HCT116 (cell line): ENCODE measurements at regions not wholly inside any gene's neighbourhood (a gene's known extent, or its start where the extent isn't known, plus 50 kb on each side); places are given as distances from the start of the nearest gene placed in this dataset.

Experiments used
- ELF1 ChIP-seq: IDR thresholded peaks from 2 replicates; pipeline ENCODE4 v1.6.1; 2012; ENCODE audit warnings: low read depth, borderline replicate concordance
- POLR2A ChIP-seq: IDR thresholded peaks from 2 replicates; pipeline ENCODE4 v1.7.0; 2011; ENCODE audit warnings: borderline replicate concordance; ENCODE audit not compliant: insufficient read depth, insufficient read length; ENCODE audit errors: extremely low read depth
- POLR2AphosphoS5 ChIP-seq: IDR thresholded peaks from 2 replicates; pipeline ENCODE4 v1.6.1; 2011; ENCODE audit warnings: mild to moderate bottlenecking, low read depth, low read length, moderate library complexity
- RAD21 ChIP-seq: IDR thresholded peaks from 2 replicates; pipeline ENCODE4 v1.6.1; 2012; ENCODE audit warnings: low read depth, mild to moderate bottlenecking
- TCF7L2 ChIP-seq: IDR thresholded peaks from 2 replicates; pipeline ENCODE4 v1.7.0; 2011; ENCODE audit warnings: borderline replicate concordance, inconsistent platforms; ENCODE audit not compliant: insufficient read depth, insufficient read length; ENCODE audit errors: extremely low read depth
- ZNF274 ChIP-seq: fragments of 200-500 bp; sonication (Bioruptor generic); IDR thresholded peaks from 2 replicates; pipeline ENCODE4 v1.6.1; 2014; ENCODE audit warnings: mild to moderate bottlenecking, low read depth, low read length, inconsistent platforms
- TF ChIP-seq, protein P1 (sequence below), 3 experiments: fragments of 200-600 bp in 1 of 3; sonication (generic) in 1 of 3; IDR thresholded peaks in 2 of 3; conservative IDR thresholded peaks in 1 of 3; 2 replicates each; pipeline ENCODE4 v1.5.1; 2012 to 2017; ENCODE audit warnings: low read depth in 2 of 3, low read length in 2 of 3, antibody characterized with exemption in 1 of 3, borderline replicate concordance in 1 of 3, control low read depth in 1 of 3, mild to moderate bottlenecking in 1 of 3, mixed read lengths in 1 of 3, mixed run types in 1 of 3, moderate library complexity in 1 of 3; ENCODE audit not compliant: insufficient read depth in 1 of 3
- TF ChIP-seq, protein P2 (sequence below): IDR thresholded peaks from 2 replicates; pipeline ENCODE4 v1.6.1; 2012

DNA sequence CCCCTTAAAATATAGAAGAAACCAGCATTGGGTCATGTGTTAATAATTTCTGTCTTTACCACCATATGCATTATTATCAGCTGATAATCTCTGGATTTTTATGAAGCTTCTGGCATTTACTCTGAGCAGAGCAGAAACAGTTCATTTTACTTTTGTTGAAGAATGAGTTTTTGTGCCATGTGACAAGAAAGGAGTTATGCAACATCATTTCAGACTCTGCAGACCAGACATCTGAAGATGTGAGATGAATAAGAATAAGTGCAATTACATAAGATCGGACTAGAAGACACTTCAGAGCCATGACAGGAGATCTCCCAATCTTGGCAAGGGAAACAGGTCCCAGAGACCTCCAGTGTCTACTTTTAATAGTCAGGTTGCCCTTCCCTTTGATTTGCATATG is 869.4 kb upstream of the VRK2 start:
- TF ChIP-seq POLR2AphosphoS5, result no peak
- TF ChIP-seq POLR2A, result no peak
- no peak for TF ChIP-seq RAD21
- TF ChIP-seq, protein P1, sequence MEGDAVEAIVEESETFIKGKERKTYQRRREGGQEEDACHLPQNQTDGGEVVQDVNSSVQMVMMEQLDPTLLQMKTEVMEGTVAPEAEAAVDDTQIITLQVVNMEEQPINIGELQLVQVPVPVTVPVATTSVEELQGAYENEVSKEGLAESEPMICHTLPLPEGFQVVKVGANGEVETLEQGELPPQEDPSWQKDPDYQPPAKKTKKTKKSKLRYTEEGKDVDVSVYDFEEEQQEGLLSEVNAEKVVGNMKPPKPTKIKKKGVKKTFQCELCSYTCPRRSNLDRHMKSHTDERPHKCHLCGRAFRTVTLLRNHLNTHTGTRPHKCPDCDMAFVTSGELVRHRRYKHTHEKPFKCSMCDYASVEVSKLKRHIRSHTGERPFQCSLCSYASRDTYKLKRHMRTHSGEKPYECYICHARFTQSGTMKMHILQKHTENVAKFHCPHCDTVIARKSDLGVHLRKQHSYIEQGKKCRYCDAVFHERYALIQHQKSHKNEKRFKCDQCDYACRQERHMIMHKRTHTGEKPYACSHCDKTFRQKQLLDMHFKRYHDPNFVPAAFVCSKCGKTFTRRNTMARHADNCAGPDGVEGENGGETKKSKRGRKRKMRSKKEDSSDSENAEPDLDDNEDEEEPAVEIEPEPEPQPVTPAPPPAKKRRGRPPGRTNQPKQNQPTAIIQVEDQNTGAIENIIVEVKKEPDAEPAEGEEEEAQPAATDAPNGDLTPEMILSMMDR (IDR thresholded peaks at IDR 0.05 in 2 of 3, conservative IDR thresholded peaks at IDR 0.05 in 1 of 3; ENCODE audit: borderline replicate concordance in 1 of 3, insufficient read depth in 1 of 3, low read depth in 2 of 3, low read length in 2 of 3), result no peak
- no peak for TF ChIP-seq TCF7L2
- no peak for TF ChIP-seq ZNF274
- TF ChIP-seq, protein P2, sequence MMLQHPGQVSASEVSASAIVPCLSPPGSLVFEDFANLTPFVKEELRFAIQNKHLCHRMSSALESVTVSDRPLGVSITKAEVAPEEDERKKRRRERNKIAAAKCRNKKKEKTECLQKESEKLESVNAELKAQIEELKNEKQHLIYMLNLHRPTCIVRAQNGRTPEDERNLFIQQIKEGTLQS, result no peak
- TF ChIP-seq ELF1, result no peak
